Astrocyte of the cerebellum (primary cell): ENCODE measurements at regions not wholly inside any gene's neighbourhood (a gene's known extent, or its start where the extent isn't known, plus 50 kb on each side); places are given as distances from the start of the nearest gene placed in this dataset.

Source experiments
- DNase-seq: peaks from one replicate; pipeline ENCODE4 v3.0.0-alpha.2; 2011; ENCODE audit warnings: low read depth
- H3K4me3 ChIP-seq: 2 replicates; pipeline ENCODE4 v1.5.1; 2011; ENCODE audit warnings: mild to moderate bottlenecking, low read depth, low read length, moderate library complexity
- CTCF ChIP-seq: IDR thresholded peaks from 2 replicates; pipeline ENCODE4 v1.5.1; 2012; ENCODE audit warnings: low read length, low read depth, moderate library complexity, mild to moderate bottlenecking; ENCODE audit errors: missing control alignments
- in situ Hi-C: cut with HindIII; loops from 2 replicates; pipeline ENCODE4 v1.10.0; 2017; ENCODE audit warnings: low sequenced_read_pairs

- no peak overlapping the region for H3K4me3 ChIP-seq
- no peak for DNase-seq
- TF ChIP-seq CTCF, result no peak
- in situ Hi-C loops, result no loop called here
These were observed 179.4 kb downstream of the FAM43A start for GRCh38 chr3:194865061-194865460.

- TF ChIP-seq CTCF, result no peak
- H3K4me3 ChIP-seq, result no peak overlapping the region
- DNase-seq, result no peak
- in situ Hi-C loops, result no loop called here
These were observed 179.9 kb downstream of the FAM43A start for GRCh38 chr3:194865615-194866014.

GRCh38 chr3:194866236-194866635, 180.6 kb downstream of the FAM43A start:
- in situ Hi-C loops, result no loop called here
- TF ChIP-seq CTCF, result no peak
- no peak for DNase-seq

GRCh38 chr3:194867270-194867983, 181.7 kb downstream of the FAM43A start:
- TF ChIP-seq CTCF, result no peak
- no peak for DNase-seq
- H3K4me3 ChIP-seq, result no peak overlapping the region
- in situ Hi-C loops, result no loop called here

More at GRCh38 chr3:194866236-194866635, 180.6 kb downstream of the FAM43A start:
- no peak overlapping the region for H3K4me3 ChIP-seq

GRCh38 chr3:194868831-194869230, 183.1 kb downstream of the FAM43A start:
- no peak for TF ChIP-seq CTCF
- H3K4me3 ChIP-seq, result no peak overlapping the region
- in situ Hi-C loops, result no loop called here
- no peak for DNase-seq

- no peak overlapping the region for H3K4me3 ChIP-seq
- in situ Hi-C loops, result no loop called here
- no peak for DNase-seq
- no peak for TF ChIP-seq CTCF
These were observed 183.9 kb downstream of the FAM43A start for GRCh38 chr3:194869482-194870169.
